ENCODE measurements at regions not wholly inside any gene's neighbourhood (a gene's known extent, or its start where the extent isn't known, plus 50 kb on each side); places are given as distances from the start of the nearest gene placed in this dataset.

- TF ChIP-seq CTCF (conservative IDR thresholded peaks at IDR 0.05) (no peak), ZFX (IDR thresholded peaks at IDR 0.05) (no peak)
These were observed 252.7 kb downstream of the ZEB2 start for GRCh38 chr2:144267239-144267638.

Data from C4-2B (cell line).